NB4 (cell line): ENCODE measurements at regions not wholly inside any gene's neighbourhood (a gene's known extent, or its start where the extent isn't known, plus 50 kb on each side); places are given as distances from the start of the nearest gene placed in this dataset.

ENCODE experiments used
- CTCF ChIP-seq: IDR thresholded peaks from one replicate; pipeline ENCODE4 v1.5.1; 2012; ENCODE audit warnings: low read depth, low read length
- POLR2A ChIP-seq: IDR thresholded peaks from 2 replicates; pipeline ENCODE4 v1.6.1; 2011; ENCODE audit warnings: mild to moderate bottlenecking; ENCODE audit not compliant: insufficient read length; ENCODE audit errors: extremely low read depth

- TF ChIP-seq CTCF = no peak
- no peak for TF ChIP-seq POLR2A
Observed at GRCh38 chr3:65091565-65091964, 403.8 kb upstream of the ADAMTS9 start.
